ENCODE measurements at regions not wholly inside any gene's neighbourhood (a gene's known extent, or its start where the extent isn't known, plus 50 kb on each side); places are given as distances from the start of the nearest gene placed in this dataset.

- no peak for DNase-seq (ENCODE audit: low read depth in 3 of 3, low spot score in 2 of 3)
Measured at GRCh38 chr9:135249711-135250110, 162.2 kb downstream of the OLFM1 start.

GRCh38 chr9:135251331-135251761, 163.9 kb downstream of the OLFM1 start:
- DNase-seq (ENCODE audit: low read depth in 3 of 3, low spot score in 2 of 3), result no peak

- no peak for DNase-seq (ENCODE audit: low read depth in 3 of 3, low spot score in 2 of 3)
Measured at GRCh38 chr9:135251996-135252760, 164.7 kb downstream of the OLFM1 start.

- DNase-seq (ENCODE audit: low read depth in 3 of 3, low spot score in 2 of 3), result no peak
Measured at GRCh38 chr9:135252980-135253304, 165.5 kb downstream of the OLFM1 start.

- DNase-seq (ENCODE audit: low read depth in 3 of 3, low spot score in 2 of 3), result no peak
Measured at GRCh38 chr9:135253305-135254004, 166.0 kb downstream of the OLFM1 start.

- DNase-seq (ENCODE audit: low read depth in 3 of 3, low spot score in 2 of 3), result no peak
Measured at GRCh38 chr9:135254176-135255032, 166.9 kb downstream of the OLFM1 start.

- DNase-seq (ENCODE audit: low read depth in 3 of 3, low spot score in 2 of 3), result no peak
Measured at GRCh38 chr9:135255033-135255840, 167.8 kb downstream of the OLFM1 start.

- no peak for DNase-seq (ENCODE audit: low read depth in 3 of 3, low spot score in 2 of 3)
Measured at GRCh38 chr9:135255841-135256580, 168.5 kb downstream of the OLFM1 start.

GRCh38 chr9:135256581-135257354, 169.3 kb downstream of the OLFM1 start:
- DNase-seq (ENCODE audit: low read depth in 3 of 3, low spot score in 2 of 3), result no peak

- DNase-seq (ENCODE audit: low read depth in 3 of 3, low spot score in 2 of 3), result no peak
Measured at GRCh38 chr9:135258461-135258860, 171.0 kb downstream of the OLFM1 start.

- no peak for DNase-seq (ENCODE audit: low read depth in 3 of 3, low spot score in 2 of 3)
Measured at GRCh38 chr9:135259273-135259672, 171.8 kb downstream of the OLFM1 start.

- DNase-seq (ENCODE audit: low read depth in 3 of 3, low spot score in 2 of 3), result no peak
Measured at GRCh38 chr9:135260221-135261180, 173.0 kb downstream of the OLFM1 start.

- no peak for DNase-seq (ENCODE audit: low read depth in 3 of 3, low spot score in 2 of 3)
Measured at GRCh38 chr9:135262248-135262647, 174.8 kb downstream of the OLFM1 start.

- no peak for DNase-seq (ENCODE audit: low read depth in 3 of 3, low spot score in 2 of 3)
Measured at GRCh38 chr9:135263511-135263910, 176.0 kb downstream of the OLFM1 start.

- DNase-seq (ENCODE audit: low read depth in 3 of 3, low spot score in 2 of 3), result no peak
Measured at GRCh38 chr9:135265931-135266330, 178.5 kb downstream of the OLFM1 start.

GRCh38 chr9:135267191-135267809, 179.8 kb downstream of the OLFM1 start:
- DNase-seq (ENCODE audit: low read depth in 3 of 3, low spot score in 2 of 3), result no peak

GRCh38 chr9:135268031-135268430, 180.6 kb downstream of the OLFM1 start:
- no peak for DNase-seq (ENCODE audit: low read depth in 3 of 3, low spot score in 2 of 3)

GRCh38 chr9:135268981-135269380, 181.5 kb downstream of the OLFM1 start:
- no peak for DNase-seq (ENCODE audit: low read depth in 3 of 3, low spot score in 2 of 3)

Measured in right renal cortex interstitium (tissue), 3 donors.